ENCODE measurements at regions not wholly inside any gene's neighbourhood (a gene's known extent, or its start where the extent isn't known, plus 50 kb on each side); places are given as distances from the start of the nearest gene placed in this dataset.

GRCh38 chr5:164265566-164265965 lies 760.1 kb downstream of the MAT2B start:
- TF ChIP-seq, protein P1, sequence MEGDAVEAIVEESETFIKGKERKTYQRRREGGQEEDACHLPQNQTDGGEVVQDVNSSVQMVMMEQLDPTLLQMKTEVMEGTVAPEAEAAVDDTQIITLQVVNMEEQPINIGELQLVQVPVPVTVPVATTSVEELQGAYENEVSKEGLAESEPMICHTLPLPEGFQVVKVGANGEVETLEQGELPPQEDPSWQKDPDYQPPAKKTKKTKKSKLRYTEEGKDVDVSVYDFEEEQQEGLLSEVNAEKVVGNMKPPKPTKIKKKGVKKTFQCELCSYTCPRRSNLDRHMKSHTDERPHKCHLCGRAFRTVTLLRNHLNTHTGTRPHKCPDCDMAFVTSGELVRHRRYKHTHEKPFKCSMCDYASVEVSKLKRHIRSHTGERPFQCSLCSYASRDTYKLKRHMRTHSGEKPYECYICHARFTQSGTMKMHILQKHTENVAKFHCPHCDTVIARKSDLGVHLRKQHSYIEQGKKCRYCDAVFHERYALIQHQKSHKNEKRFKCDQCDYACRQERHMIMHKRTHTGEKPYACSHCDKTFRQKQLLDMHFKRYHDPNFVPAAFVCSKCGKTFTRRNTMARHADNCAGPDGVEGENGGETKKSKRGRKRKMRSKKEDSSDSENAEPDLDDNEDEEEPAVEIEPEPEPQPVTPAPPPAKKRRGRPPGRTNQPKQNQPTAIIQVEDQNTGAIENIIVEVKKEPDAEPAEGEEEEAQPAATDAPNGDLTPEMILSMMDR (IDR thresholded peaks at IDR 0.05), result no peak
- no peak for DNase-seq
- Histone ChIP-seq H3K27ac (no peak overlapping the region), H3K4me1 (no peaks in the 10 kb centered on the region), H3K36me3 (no peaks in the 10 kb centered on the region), H3K9me3 (no peaks in the 10 kb centered on the region), H3K4me3 (no peak overlapping the region), H3K27me3 (no peaks in the 10 kb centered on the region)
- intact Hi-C loops (cut with DNase I; ENCODE audit: low total_unique reads), result no loop called here

- intact Hi-C loops (cut with DNase I; ENCODE audit: low total_unique reads), result no loop called here
- TF ChIP-seq, protein P1 (IDR thresholded peaks at IDR 0.05), result no peak
- no peak overlapping the region for H3K27ac ChIP-seq
- H3K36me3 ChIP-seq, result no peaks in the 10 kb centered on the region
- no peaks in the 10 kb centered on the region for H3K27me3 ChIP-seq
- H3K9me3 ChIP-seq, result no peaks in the 10 kb centered on the region
- H3K4me1 ChIP-seq, result no peaks in the 10 kb centered on the region
- DNase-seq, result no peak
- H3K4me3 ChIP-seq, result no peak overlapping the region
These were observed 761.2 kb downstream of the MAT2B start for GRCh38 chr5:164266571-164266970.

- intact Hi-C loops (cut with DNase I; ENCODE audit: low total_unique reads), result no loop called here
- Histone ChIP-seq H3K27me3 (no peaks in the 10 kb centered on the region), H3K36me3 (no peaks in the 10 kb centered on the region), H3K4me1 (no peaks in the 10 kb centered on the region), H3K4me3 (no peak overlapping the region), H3K9me3 (no peaks in the 10 kb centered on the region), H3K27ac (no peak overlapping the region)
- TF ChIP-seq, protein P1 (IDR thresholded peaks at IDR 0.05), result no peak
- no peak for DNase-seq
These were observed 772.3 kb downstream of the MAT2B start for GRCh38 chr5:164277720-164278119.

DNA sequence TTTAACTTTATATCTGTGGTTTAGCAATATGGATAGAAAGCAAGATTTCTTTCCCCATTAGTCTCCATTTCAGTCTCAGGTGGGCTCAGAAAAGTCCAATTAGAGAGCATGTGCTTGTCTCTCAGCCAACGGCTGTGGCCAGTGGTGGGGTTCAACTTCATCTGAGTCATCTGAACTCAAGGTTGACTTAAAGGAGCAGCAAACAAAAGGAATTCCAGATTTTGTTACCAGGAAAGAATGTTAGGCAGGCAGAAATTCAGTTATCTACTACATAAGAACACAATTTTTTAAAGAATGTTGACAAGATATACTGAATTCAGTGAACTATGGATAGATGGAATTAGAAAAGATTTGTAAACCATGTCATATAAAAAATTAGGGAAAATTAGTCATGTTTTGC lies 784.1 kb downstream of the MAT2B start:
- intact Hi-C loops (cut with DNase I; ENCODE audit: low total_unique reads), result no loop called here
- Histone ChIP-seq H3K9me3 (no peaks in the 10 kb centered on the region), H3K4me3 (no peak overlapping the region), H3K4me1 (no peaks in the 10 kb centered on the region), H3K36me3 (no peaks in the 10 kb centered on the region), H3K27ac (no peak overlapping the region), H3K27me3 (no peaks in the 10 kb centered on the region)
- DNase-seq, result no peak
- TF ChIP-seq, protein P1 (IDR thresholded peaks at IDR 0.05), result no peak

DNA sequence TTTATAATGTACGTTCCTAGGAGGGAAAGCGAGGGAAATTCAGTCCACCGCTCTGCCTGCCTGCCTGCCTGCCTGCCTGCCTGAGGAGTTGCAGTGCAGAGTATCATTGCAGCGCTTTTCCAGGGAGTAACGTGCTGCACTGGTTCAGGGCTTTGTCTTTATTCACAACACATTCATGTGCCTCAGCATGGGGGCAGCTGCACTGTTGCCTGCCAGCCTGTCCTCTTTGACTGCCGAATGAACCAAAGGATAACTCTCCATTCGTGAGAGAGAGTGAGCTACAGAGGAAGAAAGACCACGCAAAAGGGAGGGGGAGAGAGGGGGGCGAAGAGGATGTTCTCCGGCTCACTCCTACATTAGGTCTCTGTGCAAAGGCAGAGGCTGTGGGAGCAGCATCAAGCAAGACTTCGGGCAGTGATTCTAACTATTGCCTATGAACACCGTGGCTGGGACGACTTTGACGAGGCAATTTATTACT lies 791.2 kb downstream of the MAT2B start:
- Histone ChIP-seq H3K4me3 (no peak overlapping the region), H3K27ac (no peak overlapping the region), H3K4me1 (no peaks in the 10 kb centered on the region), H3K9me3 (no peaks in the 10 kb centered on the region), H3K36me3 (no peaks in the 10 kb centered on the region), H3K27me3 (no peaks in the 10 kb centered on the region)
- DNase-seq, result no peak
- intact Hi-C loops (cut with DNase I; ENCODE audit: low total_unique reads), result no loop called here
- TF ChIP-seq, protein P1 (IDR thresholded peaks at IDR 0.05), result no peak

GRCh38 chr5:164298165-164298564 lies 792.7 kb downstream of the MAT2B start:
- intact Hi-C loops (cut with DNase I; ENCODE audit: low total_unique reads), result no loop called here
- H3K27me3 ChIP-seq, result no peaks in the 10 kb centered on the region
- H3K36me3 ChIP-seq, result no peaks in the 10 kb centered on the region
- TF ChIP-seq, protein P1 (IDR thresholded peaks at IDR 0.05), result no peak
- H3K27ac ChIP-seq, result no peak overlapping the region
- no peak overlapping the region for H3K4me3 ChIP-seq
- no peak for DNase-seq
- H3K4me1 ChIP-seq, result no peaks in the 10 kb centered on the region
- H3K9me3 ChIP-seq, result no peaks in the 10 kb centered on the region

Measured in tibial artery (tissue), 4 donors.